K562 (cell line): ENCODE measurements at regions not wholly inside any gene's neighbourhood (a gene's known extent, or its start where the extent isn't known, plus 50 kb on each side); places are given as distances from the start of the nearest gene placed in this dataset.

Experiments
- ATAC-seq: fragments of 200-7000 bp; cut with Tn5 transposase; 3 replicates; pipeline ENCODE4 v1.9.1; 2020; ENCODE audit warnings: moderate library complexity
- BruUV-seq: library from RNA; stranded (reverse); fragments of 400-500 nt; replicated peaks from 2 replicates; lab custom pipeline; 2021; lab: Mats Ljungman, UMichigan
- CTCF ChIA-PET: fragments of 300-600 bp; formaldehyde crosslinking; extraction: SDS; loops from one replicate; lab custom pipeline; 2021; ENCODE audit warnings: low intra/inter-chr PET ratio; lab: Yijun Ruan, JAX
- POLR2A ChIA-PET: fragments of 300-600, 350-650 bp; sonication (Branson Sonifier 250); formaldehyde crosslinking; extraction: SDS; loops from one replicate; lab custom pipeline; 2021; ENCODE audit warnings: antibody characterized with exemption, inconsistent platforms; lab: Yijun Ruan, JAX
- DNase-seq, 4 experiments: peaks; one replicate each; pipeline versions ENCODE4 v3.0.0 to v3.0.0-alpha.2; 2011 to 2018; ENCODE audit warnings: low spot score in 3 of 4, mixed read lengths in 3 of 4; ENCODE audit errors: extremely low read depth in 1 of 4
- FAIRE-seq: peaks from 2 replicates; lab custom pipeline; 2011; peaks lifted over from hg19 to GRCh38; lab: Jason Lieb, UNC
- H2AFZ ChIP-seq: 2 replicates; pipeline ENCODE4 v1.6.0; 2011; ENCODE audit warnings: low read depth, low read length, control low read depth, inconsistent platforms
- H3K27ac ChIP-seq: fragments of 200-600 bp; 3 replicates; pipeline ENCODE4 v1.8.0; 2011; ENCODE audit warnings: low read depth, mild to moderate bottlenecking, control low read depth, inconsistent platforms, low read length, moderate library complexity, mixed read lengths; ENCODE audit errors: extremely low read depth
- H3K27me3 ChIP-seq, 2 experiments: fragments of 300-600 bp in 1 of 2; 2 replicates in 1 of 2; 3 replicates in 1 of 2; pipeline versions ENCODE4 v1.6.0 to v1.8.0; 2011; ENCODE audit warnings: inconsistent platforms in 2 of 2, low read length in 2 of 2, mild to moderate bottlenecking in 1 of 2, mixed read lengths in 1 of 2, moderate library complexity in 1 of 2; ENCODE audit not compliant: control insufficient read depth in 2 of 2, insufficient read depth in 2 of 2
- H3K36me3 ChIP-seq: fragments of 300-600 bp; 3 replicates; pipeline ENCODE4 v1.8.0; 2011; ENCODE audit warnings: mild to moderate bottlenecking, low read length, inconsistent platforms; ENCODE audit not compliant: control insufficient read depth, insufficient read depth
- H3K4me1 ChIP-seq, 2 experiments: fragments of 200-600 bp in 1 of 2; replicated peaks in 1 of 2; 2 replicates in 1 of 2; 3 replicates in 1 of 2; pipeline versions ENCODE4 v1.5.1 to v1.8.0; 2011; ENCODE audit warnings: inconsistent platforms in 2 of 2, low read length in 2 of 2, mild to moderate bottlenecking in 1 of 2, mixed read lengths in 1 of 2, moderate library complexity in 1 of 2; ENCODE audit not compliant: control insufficient read depth in 2 of 2, insufficient read depth in 2 of 2
- H3K4me2 ChIP-seq: 2 replicates; pipeline ENCODE4 v1.6.1; 2011; ENCODE audit warnings: low read length, control low read depth, inconsistent platforms, mixed read lengths; ENCODE audit not compliant: insufficient read depth
- H3K4me3 ChIP-seq: fragments of 200-600 bp; sonication (generic), shearing (Covaris generic); 2 replicates; pipeline ENCODE4 v1.5.1; 2016; ENCODE audit warnings: control low read depth, inconsistent platforms
- H3K79me2 ChIP-seq: fragments of 200-600 bp; 3 replicates; pipeline ENCODE4 v1.8.0; 2011; ENCODE audit warnings: low read length, inconsistent platforms; ENCODE audit not compliant: control insufficient read depth, insufficient read depth
- H3K9ac ChIP-seq, 2 experiments: 2 replicates each; pipeline versions ENCODE4 v1.6.0 to v1.6.1; 2011; ENCODE audit warnings: low read depth in 2 of 2, low read length in 2 of 2, control low read depth in 1 of 2, inconsistent platforms in 1 of 2, mild to moderate bottlenecking in 1 of 2, mixed read lengths in 1 of 2; ENCODE audit not compliant: insufficient read depth in 1 of 2
- H3K9me1 ChIP-seq: one replicate; pipeline ENCODE4 v1.6.0; 2011; ENCODE audit warnings: inconsistent platforms, mild to moderate bottlenecking, low read length, moderate library complexity; ENCODE audit not compliant: control insufficient read depth, insufficient read depth
- H3K9me3 ChIP-seq: replicated peaks from 2 replicates; pipeline ENCODE4 v1.5.1; 2011; ENCODE audit warnings: low read depth, low read length, inconsistent platforms; ENCODE audit not compliant: control insufficient read depth, insufficient read depth
- H4K20me1 ChIP-seq: replicated peaks from 2 replicates; pipeline ENCODE4 v1.6.1; 2011; ENCODE audit warnings: low read length, inconsistent platforms, mixed read lengths; ENCODE audit not compliant: control insufficient read depth, insufficient read depth
- ARID1B ChIP-seq: fragments of 450-650 bp; IDR thresholded peaks from 2 replicates; pipeline ENCODE4 v1.6.1; 2016; ENCODE audit warnings: antibody characterized with exemption, mild to moderate bottlenecking, inconsistent platforms
- BRF1 ChIP-seq: IDR thresholded peaks from 3 replicates; pipeline ENCODE4 v1.6.1; 2011; ENCODE audit warnings: borderline replicate concordance, mild to moderate bottlenecking; ENCODE audit not compliant: insufficient read length; ENCODE audit errors: extremely low read depth
- CEBPB ChIP-seq: fragments of 450-650 bp; IDR thresholded peaks from 2 replicates; pipeline ENCODE4 v1.6.1; 2016; ENCODE audit warnings: missing genetic modification characterization, missing compliant biosample characterization
- CEBPG ChIP-seq, 3 experiments: fragments of 200-800 bp in 1 of 3; sonication (Bioruptor generic) in 1 of 3; sonication (generic) in 1 of 3; formaldehyde crosslinking in 1 of 3; IDR thresholded peaks in 2 of 3; conservative IDR thresholded peaks in 1 of 3; 2 replicates each; pipeline versions ENCODE4 v1.6.1 to v1.8.0; 2016 to 2022; ENCODE audit warnings: missing compliant biosample characterization in 2 of 3, missing genetic modification characterization in 2 of 3, mild to moderate bottlenecking in 1 of 3, missing genetic modification reagents in 1 of 3
- HDAC2 ChIP-seq: fragments of 450-650 bp; IDR thresholded peaks from 2 replicates; pipeline ENCODE4 v1.6.1; 2016; ENCODE audit warnings: mild to moderate bottlenecking
- HSF4 ChIP-seq: fragments of 250-450 bp; sonication (Bioruptor Pico); IDR thresholded peaks from 2 replicates; pipeline ENCODE4 v2.1.2; 2022; ENCODE audit warnings: mild to moderate bottlenecking, moderate library complexity, borderline replicate concordance
- POLR3A ChIP-seq: IDR thresholded peaks from 2 replicates; pipeline ENCODE4 v1.6.1; 2011; ENCODE audit warnings: borderline replicate concordance, mild to moderate bottlenecking, moderate library complexity; ENCODE audit not compliant: insufficient read length, insufficient read depth; ENCODE audit errors: extremely low read depth
- POLR3G ChIP-seq: IDR thresholded peaks from 2 replicates; pipeline ENCODE4 v1.6.1; 2011; ENCODE audit not compliant: insufficient read length, insufficient replicate concordance; ENCODE audit errors: extremely low read depth
- WGBS: fragments of 100-300 bp; shearing (Covaris generic); methylation state at CpG from one replicate; pipeline ENCODE4 v1.1.6; 2016; ENCODE audit warnings: low coverage, mixed read lengths; ENCODE audit not compliant: insufficient coverage; ENCODE audit errors: missing lambda C conversion rate; 5-methylcytosine and 5-hydroxymethylcytosine counted together
- in situ Hi-C: fragments of 300-500 bp; cut with MboI; formaldehyde crosslinking; loops from 4 replicates; pipeline ENCODE4 v1.15.0; 2018; ENCODE audit warnings: inconsistent platforms, mixed read lengths
- intact Hi-C: fragments of 100-400 bp; cut with micrococcal nuclease; formaldehyde crosslinking; loops from 2 replicates; pipeline ENCODE4 v1.14.2; 2022
- TF ChIP-seq, protein P1 (sequence below), 2 experiments: fragments of 450-650 bp in 1 of 2; sonication (generic) in 1 of 2; formaldehyde crosslinking in 1 of 2; IDR thresholded peaks in 1 of 2; conservative IDR thresholded peaks in 1 of 2; 2 replicates each; pipeline versions ENCODE4 v1.6.1 to v1.8.1; 2016 to 2023; ENCODE audit warnings: mild to moderate bottlenecking in 2 of 2, moderate library complexity in 2 of 2, inconsistent platforms in 1 of 2, missing genetic modification reagents in 1 of 2

GRCh38 chr4:60814549-60814948, 385.6 kb upstream of the ADGRL3 start:
- Histone ChIP-seq H3K9me1 (no peaks in the 10 kb centered on the region), H3K79me2 (no peaks in the 10 kb centered on the region), H3K4me2 (no peak overlapping the region), H3K36me3 (no peaks in the 10 kb centered on the region), H3K9me3 (no peaks in the 10 kb centered on the region), H3K4me1 (no peaks in the 10 kb centered on the region), H2AFZ (no peak overlapping the region), H3K9ac (no peak overlapping the region), H4K20me1 (no peaks in the 10 kb centered on the region), H3K27ac (no peak overlapping the region), H3K27me3 (no peaks in the 10 kb centered on the region), H3K4me3 (no peak overlapping the region)
- CTCF ChIA-PET = no interaction called here
- POLR2A ChIA-PET = no interaction called here
- intact Hi-C loops (no loop called here), in situ Hi-C loops (no loop called here)
- no peak for TF ChIP-seq POLR3G
- TF ChIP-seq ARID1B = no peak
- ATAC-seq = no peak
- no TSS peak for BruUV-seq
- no peak for FAIRE-seq
- 4% methylated on average over 4 of the region's 4 CpGs for WGBS
- DNase-seq = no peak

DNA sequence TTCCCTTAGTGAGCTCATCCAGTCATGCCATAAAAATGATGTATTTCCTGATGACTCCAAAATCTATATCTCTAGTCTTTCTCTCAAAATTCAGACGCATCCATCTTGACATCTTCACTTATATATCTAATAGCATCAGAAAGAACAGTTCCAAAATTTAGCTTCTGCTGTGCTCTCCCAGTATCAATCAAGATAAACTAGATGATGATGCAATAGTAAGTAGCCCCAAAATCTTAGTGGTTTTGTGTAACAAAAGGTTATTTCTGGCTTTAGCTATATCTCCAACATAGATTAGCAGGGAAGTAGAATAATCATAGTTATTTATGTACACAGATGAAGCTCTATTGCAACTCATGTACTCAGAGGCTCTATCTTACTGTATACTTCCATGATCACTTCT, 382.5 kb upstream of the ADGRL3 start:
- 0% methylated on average over 1 of the region's 1 CpG for WGBS
- ATAC-seq (no peak), DNase-seq (no peak), FAIRE-seq (no peak)
- TF ChIP-seq BRF1 = no peak
- TF ChIP-seq CEBPB = 0 out of 2 replicates have a peak, but pooled peaks have one; percentile 12
- TF ChIP-seq, protein P1, sequence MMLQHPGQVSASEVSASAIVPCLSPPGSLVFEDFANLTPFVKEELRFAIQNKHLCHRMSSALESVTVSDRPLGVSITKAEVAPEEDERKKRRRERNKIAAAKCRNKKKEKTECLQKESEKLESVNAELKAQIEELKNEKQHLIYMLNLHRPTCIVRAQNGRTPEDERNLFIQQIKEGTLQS (IDR thresholded peaks at IDR 0.05) = peak; percentile 28; the same call in 1 of the 2 replicates
- TF ChIP-seq, protein P1 (CRISPR knock-in tag; conservative IDR thresholded peaks at IDR 0.05) = no peak
- TF ChIP-seq HDAC2 = no peak
- no peak for TF ChIP-seq CEBPG (CRISPR knock-in tag; IDR thresholded peaks at IDR 0.05)
- peak in 1 of 2 experiments; percentile 74; a peak in 2 of 4 replicates for TF ChIP-seq CEBPG (tag; conservative IDR thresholded peaks at IDR 0.05 in 1 of 2, IDR thresholded peaks at IDR 0.05 in 1 of 2)
- no peak for TF ChIP-seq POLR3A
- no peak for TF ChIP-seq HSF4
- H2AFZ ChIP-seq = no peak overlapping the region
- CTCF ChIA-PET = no interaction called here
- H3K4me2 ChIP-seq = no peak overlapping the region
- H3K9me1 ChIP-seq = no peaks in the 10 kb centered on the region
- no peaks in the 10 kb centered on the region for H3K36me3 ChIP-seq
- no peaks in the 10 kb centered on the region for H3K27me3 ChIP-seq
- H3K4me3 ChIP-seq = no peak overlapping the region
- no peak overlapping the region for H3K9ac ChIP-seq
- no peaks in the 10 kb centered on the region for H3K79me2 ChIP-seq
- H3K27ac ChIP-seq = no peak overlapping the region
- H3K4me1 ChIP-seq = no peaks in the 10 kb centered on the region
- no TSS peak for BruUV-seq
- intact Hi-C loops = no loop called here
- in situ Hi-C loops = no loop called here
- POLR2A ChIA-PET = no interaction called here
- no peaks in the 10 kb centered on the region for H3K9me3 ChIP-seq
- H4K20me1 ChIP-seq = no peaks in the 10 kb centered on the region
